HG03108 (cell line): ENCODE measurements at regions not wholly inside any gene's neighbourhood (a gene's known extent, or its start where the extent isn't known, plus 50 kb on each side); places are given as distances from the start of the nearest gene placed in this dataset.

Experiments used
- ATAC-seq: cut with Tn5 transposase; IDR thresholded peaks from one replicate; pipeline ENCODE4 v1.9.1; 2021; ENCODE audit warnings: moderate library complexity; ENCODE audit not compliant: unreplicated experiment

DNA sequence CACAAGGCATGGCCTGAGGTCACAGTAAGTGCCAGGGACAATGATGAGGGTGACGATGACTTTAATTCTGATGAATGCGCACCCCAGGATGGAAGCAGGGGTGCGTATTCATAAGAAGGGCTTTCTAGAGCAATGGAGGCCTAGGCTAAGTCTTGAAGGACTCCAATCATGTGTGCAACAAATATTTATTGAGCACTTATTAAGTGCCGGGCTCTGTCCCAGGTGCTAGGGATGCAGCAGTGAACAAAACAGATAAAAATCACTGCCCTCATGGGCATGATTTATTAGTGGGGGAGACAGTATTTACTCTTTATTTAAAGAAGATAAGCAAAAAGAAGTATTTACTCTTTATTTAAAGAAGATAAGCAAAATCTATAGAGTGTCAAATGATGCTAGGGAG lies 198.2 kb upstream of the KCNG1 start:
- ATAC-seq = no peak

- ATAC-seq = no peak
Measured at GRCh38 chr20:51220293-51220706, 197.4 kb upstream of the KCNG1 start.

- ATAC-seq = no peak
Measured at GRCh38 chr20:51219544-51219943, 196.6 kb upstream of the KCNG1 start.

GRCh38 chr20:51218603-51219002 lies 195.7 kb upstream of the KCNG1 start:
- no peak for ATAC-seq

DNA sequence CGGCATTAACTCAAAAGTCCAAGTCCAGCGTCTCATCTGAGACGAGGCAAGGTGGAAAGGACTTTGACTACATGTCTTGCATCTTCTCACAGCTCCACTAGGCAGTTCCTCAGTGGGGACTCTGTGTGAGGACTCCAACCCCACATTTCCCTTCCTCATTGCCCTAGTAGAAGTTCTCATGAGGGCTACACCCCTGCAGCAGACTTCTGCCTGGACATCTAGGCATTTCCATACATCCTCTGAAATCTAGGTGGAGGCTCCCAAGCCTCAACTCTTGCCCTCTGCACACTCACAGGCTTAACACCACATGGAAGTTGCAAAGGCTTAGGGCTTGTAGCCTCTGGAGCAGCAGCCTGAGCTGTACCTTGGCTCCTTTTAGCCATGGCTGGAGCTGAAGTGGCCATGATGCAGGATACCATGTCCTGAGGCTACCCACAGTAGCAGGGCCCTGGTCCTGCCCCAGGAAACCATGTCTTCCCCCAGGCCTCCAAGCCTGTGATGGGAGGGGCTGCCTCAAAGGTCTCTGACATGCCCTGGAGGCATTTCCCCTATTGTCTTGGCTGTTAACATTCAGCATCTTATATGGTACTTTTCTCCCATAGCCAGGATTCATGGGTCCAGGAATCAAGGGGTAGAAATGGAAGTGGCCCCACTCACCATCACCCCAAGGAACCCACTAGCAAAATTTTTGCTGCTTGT lies 194.6 kb upstream of the KCNG1 start:
- no peak for ATAC-seq

DNA sequence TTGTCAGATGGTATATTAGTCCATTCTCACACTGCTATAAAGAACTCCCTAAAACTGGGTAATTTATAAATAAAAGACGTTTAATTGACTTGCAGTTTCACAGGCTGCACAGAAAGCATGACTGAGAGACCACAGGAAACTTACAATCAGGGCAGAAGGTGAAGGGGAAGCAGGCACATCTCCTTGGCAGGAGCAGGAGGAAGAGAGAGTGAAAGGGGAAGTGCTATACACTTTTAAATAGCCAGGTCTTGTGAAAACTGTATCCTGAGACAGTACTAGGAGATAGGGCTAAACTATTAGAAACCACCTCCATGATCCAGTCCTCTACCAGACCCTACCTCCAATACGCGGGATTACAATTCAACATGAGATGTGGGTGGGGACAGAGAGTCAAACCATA lies 193.9 kb upstream of the KCNG1 start:
- no peak for ATAC-seq

- ATAC-seq = no peak
Measured at GRCh38 chr20:51212816-51213215, 189.9 kb upstream of the KCNG1 start.

GRCh38 chr20:51211191-51211590 lies 188.3 kb upstream of the KCNG1 start:
- ATAC-seq = no peak

- ATAC-seq = no peak
Measured at GRCh38 chr20:51210084-51210483, 187.2 kb upstream of the KCNG1 start.

DNA sequence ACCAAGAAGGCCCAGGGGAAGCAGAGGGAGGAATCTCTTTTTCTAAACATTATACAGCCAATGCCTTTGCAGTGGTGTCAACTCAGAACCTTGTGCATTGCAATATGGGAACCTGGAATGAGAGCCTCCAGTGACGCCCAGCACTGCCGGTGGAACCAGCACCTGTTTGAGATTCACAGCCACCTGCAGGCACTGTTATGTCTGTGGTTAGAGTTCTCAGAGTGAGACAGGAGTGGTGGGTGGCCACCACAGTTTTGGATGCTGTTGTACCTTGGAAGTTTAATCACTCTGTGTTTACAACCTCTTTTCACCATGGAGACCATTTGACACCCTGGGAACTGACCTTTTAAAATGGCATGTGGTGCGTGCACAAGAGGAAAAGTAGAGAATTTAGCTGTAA lies 185.3 kb upstream of the KCNG1 start:
- no peak for ATAC-seq

GRCh38 chr20:51206032-51206662 lies 183.2 kb upstream of the KCNG1 start:
- no peak for ATAC-seq

DNA sequence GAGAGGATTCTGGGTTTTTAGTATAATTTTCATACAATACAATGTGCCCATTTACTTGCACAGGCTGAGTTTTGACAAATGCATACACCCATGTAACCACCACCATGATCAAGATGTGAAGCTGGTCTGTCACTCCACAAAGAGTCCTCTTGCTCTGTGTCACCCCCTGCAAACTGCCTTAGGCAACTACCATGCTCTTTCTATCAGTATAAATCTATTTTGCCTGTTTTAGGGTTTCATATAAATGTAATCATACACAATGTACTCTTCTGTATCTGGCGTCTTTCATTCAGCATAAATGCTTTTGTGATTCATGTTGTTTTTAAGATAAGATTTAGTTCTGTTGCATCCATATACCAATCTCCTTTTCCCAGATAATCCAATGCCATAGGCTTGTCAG lies 181.9 kb upstream of the KCNG1 start:
- no peak for ATAC-seq

GRCh38 chr20:51204051-51204715 lies 181.3 kb upstream of the KCNG1 start:
- ATAC-seq = no peak

GRCh38 chr20:51202304-51202703 lies 179.4 kb upstream of the KCNG1 start:
- no peak for ATAC-seq

GRCh38 chr20:51199920-51200319 lies 177.0 kb upstream of the KCNG1 start:
- ATAC-seq = no peak

DNA sequence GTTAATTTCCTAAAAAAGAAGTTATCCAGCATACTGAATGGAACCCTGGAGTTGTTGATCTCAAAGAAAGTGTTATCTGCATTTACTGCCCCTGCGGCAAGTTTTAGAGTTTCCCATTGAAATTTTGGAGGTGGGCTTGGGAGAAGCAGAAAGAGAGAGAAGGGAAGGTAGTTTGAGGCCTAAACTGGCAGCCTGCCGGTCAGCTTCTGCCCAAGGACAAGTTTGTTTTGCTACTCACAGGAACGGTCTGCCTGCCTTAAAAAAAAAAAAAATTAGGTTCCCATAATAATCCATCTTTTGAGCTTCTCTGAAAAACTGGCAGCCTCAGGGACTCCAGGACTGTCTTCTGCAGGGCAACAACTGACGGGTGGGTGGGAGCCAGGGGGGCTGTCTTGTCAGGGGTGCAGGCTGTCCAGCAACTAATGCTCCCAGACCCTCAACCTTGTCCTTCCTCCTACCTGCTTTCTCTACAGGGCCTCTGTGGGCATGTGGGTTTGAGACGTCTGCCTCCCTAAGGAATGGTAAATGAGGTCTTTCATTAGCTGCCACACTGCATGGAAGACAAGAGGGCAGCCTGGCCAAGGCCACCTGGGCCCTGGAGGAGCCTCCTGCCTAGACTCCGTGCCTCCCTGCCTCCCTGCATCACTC lies 176.1 kb upstream of the KCNG1 start:
- ATAC-seq = no peak

DNA sequence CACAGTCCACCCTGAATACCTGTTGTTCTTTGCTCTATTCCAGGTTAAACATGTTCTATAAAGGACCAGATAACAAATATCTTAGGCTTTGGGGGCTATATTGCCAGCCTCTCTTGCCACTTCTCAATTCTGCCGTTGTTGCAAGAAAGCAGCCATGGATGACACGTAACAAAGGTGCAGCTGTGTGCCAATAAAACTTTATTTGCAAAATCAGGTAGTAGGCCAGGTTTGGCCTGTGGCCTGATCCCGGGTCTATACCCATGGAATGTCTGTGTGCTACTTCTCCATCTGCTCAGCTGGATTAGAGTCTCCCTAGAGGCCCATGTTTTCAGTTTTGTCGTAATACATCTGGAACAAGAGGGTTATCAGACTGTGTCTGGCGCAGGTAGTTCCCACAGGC lies 175.3 kb upstream of the KCNG1 start:
- ATAC-seq = no peak

- no peak for ATAC-seq
Measured at GRCh38 chr20:51196991-51197651, 174.2 kb upstream of the KCNG1 start.

- ATAC-seq = no peak
Measured at GRCh38 chr20:51195990-51196389, 173.1 kb upstream of the KCNG1 start.

DNA sequence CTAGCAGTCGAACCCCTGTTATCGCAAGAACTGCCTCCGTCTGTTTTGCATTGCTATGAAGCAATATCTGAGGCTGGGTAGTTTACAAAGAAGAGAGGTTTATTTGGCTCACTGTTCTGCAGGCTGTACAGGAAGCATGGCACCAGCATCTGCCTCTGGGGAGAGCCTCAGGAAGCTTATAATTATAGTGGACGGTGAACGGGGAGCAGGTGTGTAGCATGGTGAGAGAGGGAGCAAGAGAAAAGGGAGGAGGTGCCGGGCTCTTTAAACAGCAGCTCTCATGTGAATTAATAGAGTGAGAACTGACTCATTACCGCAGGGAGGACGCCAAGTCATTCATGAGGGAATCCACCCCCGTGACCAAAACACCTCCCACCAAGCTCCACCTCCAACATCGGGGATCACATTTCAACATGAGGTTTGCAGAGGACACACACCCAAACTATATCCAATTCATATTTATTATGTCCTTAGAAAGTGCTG lies 172.6 kb upstream of the KCNG1 start:
- no peak for ATAC-seq
